ENCODE measurements at regions not wholly inside any gene's neighbourhood (a gene's known extent, or its start where the extent isn't known, plus 50 kb on each side); places are given as distances from the start of the nearest gene placed in this dataset.

GRCh38 chr6:163776906-163777686, 362.6 kb downstream of the QKI start (continued):
- no peak for TF ChIP-seq ADNP (tag; IDR thresholded peaks at IDR 0.05)
- TF ChIP-seq ZEB2 (IDR thresholded peaks at IDR 0.05) = no peak
- no peak for TF ChIP-seq KAT2B (IDR thresholded peaks at IDR 0.05; ENCODE audit: low read depth, low read length)
- no peak for TF ChIP-seq OTX1 (CRISPR knock-in tag; IDR thresholded peaks at IDR 0.05)
- no peak for TF ChIP-seq ZNF282 (CRISPR knock-in tag; IDR thresholded peaks at IDR 0.05)
- TF ChIP-seq TEAD4 (IDR thresholded peaks at IDR 0.05; ENCODE audit: low read length) = peak; percentile 100
- TF ChIP-seq TEAD4 (CRISPR knock-in tag; IDR thresholded peaks at IDR 0.05; ENCODE audit: borderline replicate concordance) = no peak
- no peak for TF ChIP-seq ZNF561 (CRISPR knock-in tag; conservative IDR thresholded peaks at IDR 0.05)
- no peak for TF ChIP-seq RBM34 (IDR thresholded peaks at IDR 0.05; ENCODE audit: borderline replicate concordance, insufficient read depth, low read length)
- TF ChIP-seq KDM5B (IDR thresholded peaks at IDR 0.05; ENCODE audit: insufficient replicate concordance, low read depth, low read length) = no peak
- no peak for TF ChIP-seq ZNF76 (CRISPR knock-in tag; IDR thresholded peaks at IDR 0.05; ENCODE audit: borderline replicate concordance)
- no peak for TF ChIP-seq ETV1 (tag; conservative IDR thresholded peaks at IDR 0.05; ENCODE audit: low read depth)
- peak; percentile 63 for TF ChIP-seq TOE1 (IDR thresholded peaks at IDR 0.05; ENCODE audit: borderline replicate concordance)
- TF ChIP-seq TOE1 (CRISPR knock-in tag; IDR thresholded peaks at IDR 0.05; ENCODE audit: borderline replicate concordance, low read depth) = no peak
- no peak for TF ChIP-seq CBX1 (IDR thresholded peaks at IDR 0.05; ENCODE audit: low read depth)
- TF ChIP-seq ZNF408 (CRISPR knock-in tag; IDR thresholded peaks at IDR 0.05; ENCODE audit: low read depth) = no peak
- no peak for TF ChIP-seq ZNF239 (CRISPR knock-in tag; IDR thresholded peaks at IDR 0.05)
- peak; percentile 92 for TF ChIP-seq GATAD2B (IDR thresholded peaks at IDR 0.05; ENCODE audit: borderline replicate concordance)
- TF ChIP-seq KLF16 (IDR thresholded peaks at IDR 0.05) = peak; percentile 100
- TF ChIP-seq, protein P1, sequence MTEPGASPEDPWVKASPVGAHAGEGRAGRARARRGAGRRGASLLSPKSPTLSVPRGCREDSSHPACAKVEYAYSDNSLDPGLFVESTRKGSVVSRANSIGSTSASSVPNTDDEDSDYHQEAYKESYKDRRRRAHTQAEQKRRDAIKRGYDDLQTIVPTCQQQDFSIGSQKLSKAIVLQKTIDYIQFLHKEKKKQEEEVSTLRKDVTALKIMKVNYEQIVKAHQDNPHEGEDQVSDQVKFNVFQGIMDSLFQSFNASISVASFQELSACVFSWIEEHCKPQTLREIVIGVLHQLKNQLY (CRISPR knock-in tag; conservative IDR thresholded peaks at IDR 0.05) = no peak
- no peak; the same call in 1 of the 2 replicates for TF ChIP-seq HBP1 (CRISPR knock-in tag; IDR thresholded peaks at IDR 0.05)
- no peak for TF ChIP-seq MAFK (IDR thresholded peaks at IDR 0.05; ENCODE audit: low read length)
- TF ChIP-seq, protein P2, sequence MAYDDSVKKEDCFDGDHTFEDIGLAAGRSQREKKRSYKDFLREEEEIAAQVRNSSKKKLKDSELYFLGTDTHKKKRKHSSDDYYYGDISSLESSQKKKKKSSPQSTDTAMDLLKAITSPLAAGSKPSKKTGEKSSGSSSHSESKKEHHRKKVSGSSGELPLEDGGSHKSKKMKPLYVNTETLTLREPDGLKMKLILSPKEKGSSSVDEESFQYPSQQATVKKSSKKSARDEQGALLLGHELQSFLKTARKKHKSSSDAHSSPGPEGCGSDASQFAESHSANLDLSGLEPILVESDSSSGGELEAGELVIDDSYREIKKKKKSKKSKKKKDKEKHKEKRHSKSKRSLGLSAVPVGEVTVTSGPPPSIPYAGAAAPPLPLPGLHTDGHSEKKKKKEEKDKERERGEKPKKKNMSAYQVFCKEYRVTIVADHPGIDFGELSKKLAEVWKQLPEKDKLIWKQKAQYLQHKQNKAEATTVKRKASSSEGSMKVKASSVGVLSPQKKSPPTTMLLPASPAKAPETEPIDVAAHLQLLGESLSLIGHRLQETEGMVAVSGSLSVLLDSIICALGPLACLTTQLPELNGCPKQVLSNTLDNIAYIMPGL (CRISPR knock-in tag; IDR thresholded peaks at IDR 0.05) = no peak
- TF ChIP-seq SMARCE1 (IDR thresholded peaks at IDR 0.05) = peak; percentile 98
- TF ChIP-seq ZNF41 (CRISPR knock-in tag; conservative IDR thresholded peaks at IDR 0.05) = no peak; the same call in 1 of the 2 replicates
- TF ChIP-seq SNIP1 (IDR thresholded peaks at IDR 0.05; ENCODE audit: low read depth) = no peak

Data from K562 (cell line).